Cardiac muscle cell (in vitro differentiated cells and primary cell): ENCODE measurements at regions not wholly inside any gene's neighbourhood (a gene's known extent, or its start where the extent isn't known, plus 50 kb on each side); places are given as distances from the start of the nearest gene placed in this dataset.

Experiments
- DNase-seq, 2 donors: peaks; one replicate each; pipeline versions ENCODE4 v3.0.0 to v3.0.0-alpha.2; 2010 to 2017; ENCODE audit warnings: low read depth in 1 of 2, low spot score in 1 of 2
- H3K27ac ChIP-seq: fragments of 200-600 bp; sonication (generic); 2 replicates; pipeline ENCODE4 v1.5.1; 2016
- H3K27me3 ChIP-seq: fragments of 200-600 bp; sonication (generic); 2 replicates; pipeline ENCODE4 v1.6.0; 2016; ENCODE audit warnings: control low read depth
- H3K36me3 ChIP-seq: fragments of 200-600 bp; sonication (generic); 2 replicates; pipeline ENCODE4 v1.5.1; 2016; ENCODE audit warnings: control low read depth
- H3K4me1 ChIP-seq: fragments of 200-600 bp; sonication (generic); 2 replicates; pipeline ENCODE4 v1.8.1; 2017; ENCODE audit warnings: low read depth, mild to moderate bottlenecking, mixed run types
- H3K4me3 ChIP-seq: fragments of 200-600 bp; sonication (generic); 2 replicates; pipeline ENCODE4 v1.5.1; 2016; ENCODE audit warnings: mild to moderate bottlenecking
- H3K9me3 ChIP-seq: fragments of 200-600 bp; sonication (generic); 2 replicates; pipeline ENCODE4 v1.5.1; 2017; ENCODE audit warnings: low read depth, mild to moderate bottlenecking, control low read depth
- TF ChIP-seq, protein P1 (sequence below): IDR thresholded peaks from 2 replicates; pipeline ENCODE4 v1.5.1; 2012; ENCODE audit warnings: low read depth, mild to moderate bottlenecking, low read length

DNA sequence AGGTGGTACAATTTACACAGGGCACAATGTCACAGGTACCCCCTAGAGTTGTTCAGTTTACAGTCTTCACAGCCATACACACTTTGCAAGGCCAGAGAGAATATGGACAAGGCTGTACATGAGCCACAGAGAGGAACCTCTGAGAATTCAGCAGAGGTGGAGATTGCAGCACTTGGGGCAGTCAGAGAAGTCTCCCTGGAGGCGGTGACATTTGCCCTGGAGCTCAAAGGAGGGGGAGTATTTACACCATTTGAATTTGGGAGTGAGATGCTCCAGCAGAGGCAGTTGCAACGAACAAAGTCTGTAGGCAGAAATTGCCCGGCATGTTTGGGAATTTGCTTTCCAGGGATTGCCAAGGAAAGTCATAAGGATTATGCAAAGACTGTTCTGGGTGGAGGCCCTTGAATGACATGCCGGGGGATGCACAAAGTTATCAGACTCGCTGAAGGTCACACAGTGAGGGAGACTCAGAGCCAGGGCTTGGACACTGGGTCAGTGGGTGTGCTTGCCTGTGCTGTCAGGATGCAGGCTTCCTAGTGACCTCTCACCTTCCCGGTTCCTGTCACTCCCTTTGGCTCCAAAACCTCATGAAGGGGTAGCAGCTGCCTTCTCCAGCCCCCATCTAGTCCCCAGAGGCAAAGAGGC is 160.7 kb upstream of the PCBD1 start:
- Histone ChIP-seq H3K9me3 (no peaks in the 10 kb centered on the region), H3K27ac (no peak overlapping the region), H3K4me3 (no peak overlapping the region), H3K4me1 (peaks cover 15% of the 10 kb centered on the region), H3K36me3 (no peaks in the 10 kb centered on the region), H3K27me3 (no peaks in the 10 kb centered on the region)
- no peak for DNase-seq
- TF ChIP-seq, protein P1, sequence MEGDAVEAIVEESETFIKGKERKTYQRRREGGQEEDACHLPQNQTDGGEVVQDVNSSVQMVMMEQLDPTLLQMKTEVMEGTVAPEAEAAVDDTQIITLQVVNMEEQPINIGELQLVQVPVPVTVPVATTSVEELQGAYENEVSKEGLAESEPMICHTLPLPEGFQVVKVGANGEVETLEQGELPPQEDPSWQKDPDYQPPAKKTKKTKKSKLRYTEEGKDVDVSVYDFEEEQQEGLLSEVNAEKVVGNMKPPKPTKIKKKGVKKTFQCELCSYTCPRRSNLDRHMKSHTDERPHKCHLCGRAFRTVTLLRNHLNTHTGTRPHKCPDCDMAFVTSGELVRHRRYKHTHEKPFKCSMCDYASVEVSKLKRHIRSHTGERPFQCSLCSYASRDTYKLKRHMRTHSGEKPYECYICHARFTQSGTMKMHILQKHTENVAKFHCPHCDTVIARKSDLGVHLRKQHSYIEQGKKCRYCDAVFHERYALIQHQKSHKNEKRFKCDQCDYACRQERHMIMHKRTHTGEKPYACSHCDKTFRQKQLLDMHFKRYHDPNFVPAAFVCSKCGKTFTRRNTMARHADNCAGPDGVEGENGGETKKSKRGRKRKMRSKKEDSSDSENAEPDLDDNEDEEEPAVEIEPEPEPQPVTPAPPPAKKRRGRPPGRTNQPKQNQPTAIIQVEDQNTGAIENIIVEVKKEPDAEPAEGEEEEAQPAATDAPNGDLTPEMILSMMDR: no peak

DNA sequence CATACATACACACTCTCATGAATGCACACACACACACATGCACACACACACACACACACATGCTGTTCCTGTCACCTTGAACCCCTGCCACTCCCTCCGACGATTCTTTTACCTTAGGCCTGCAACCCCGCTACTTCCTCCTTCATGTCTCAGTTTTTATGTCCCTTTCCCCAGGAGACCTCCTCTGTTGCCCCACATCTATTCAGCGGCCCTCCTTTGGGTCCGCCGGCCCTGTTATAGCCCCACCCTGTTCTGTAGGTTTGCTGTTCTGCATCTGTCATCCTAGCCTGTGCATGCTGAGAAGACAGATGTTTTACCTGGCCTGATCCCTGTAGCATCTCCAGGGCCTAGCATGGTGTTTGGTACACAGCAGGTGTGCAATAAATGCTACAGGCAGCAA is 161.6 kb upstream of the PCBD1 start:
- Histone ChIP-seq H3K4me1 (peaks cover 10% of the 10 kb centered on the region), H3K9me3 (no peaks in the 10 kb centered on the region), H3K36me3 (no peaks in the 10 kb centered on the region), H3K27ac (no peak overlapping the region), H3K4me3 (no peak overlapping the region), H3K27me3 (no peaks in the 10 kb centered on the region)
- DNase-seq: no peak
- TF ChIP-seq, protein P1: no peak

DNA sequence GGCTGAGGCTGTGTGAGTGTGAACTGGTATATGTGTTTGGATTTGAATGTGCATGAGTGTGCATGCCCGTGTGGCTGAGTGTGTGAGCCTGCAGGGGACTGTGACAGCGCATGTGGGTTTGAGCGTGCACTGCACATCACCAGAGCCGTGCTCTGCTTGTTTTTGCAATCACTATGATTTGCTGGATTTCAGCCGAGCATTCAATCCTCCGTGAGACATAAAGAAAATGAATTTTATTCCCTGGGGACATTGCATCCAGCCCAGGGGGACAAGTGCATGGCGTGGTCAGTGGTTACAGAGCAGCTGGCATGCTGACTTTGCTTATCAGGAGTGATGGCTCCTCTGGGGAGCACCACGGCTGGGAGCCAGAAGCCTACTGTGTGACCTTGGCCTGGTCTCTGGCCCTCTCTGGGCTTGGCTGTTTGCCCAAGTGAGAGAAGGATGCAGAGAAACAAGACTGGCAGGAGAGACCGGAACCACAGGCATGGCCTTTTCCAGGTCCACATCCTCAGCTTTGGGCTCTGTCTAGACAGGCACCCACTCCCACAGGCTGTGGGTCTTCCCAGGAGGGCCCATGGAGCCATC is 160.2 kb upstream of the UNC5B start:
- Histone ChIP-seq H3K4me1 (no peaks in the 10 kb centered on the region), H3K27me3 (no peaks in the 10 kb centered on the region), H3K27ac (no peak overlapping the region)

DNA sequence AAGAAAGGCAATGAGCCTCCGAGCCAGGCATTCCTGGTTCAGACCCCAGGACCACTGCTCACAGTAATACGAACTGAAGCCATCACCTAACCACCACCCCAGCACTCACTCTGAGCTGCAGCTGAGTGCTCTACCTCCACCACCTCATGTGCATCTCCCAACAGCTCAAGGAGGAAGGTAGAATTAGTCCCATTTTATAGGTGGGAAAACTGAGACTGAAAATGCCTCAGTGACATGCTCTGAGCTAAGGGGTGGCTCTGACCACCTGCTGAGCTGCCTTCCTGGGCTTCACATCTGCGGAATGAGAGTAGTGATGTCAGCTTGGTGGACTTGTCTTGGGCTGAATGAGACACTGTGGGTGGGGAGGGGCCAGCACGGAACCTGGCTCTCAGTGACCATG is 159.7 kb upstream of the UNC5B start:
- H3K27ac ChIP-seq: no peak overlapping the region
- no peaks in the 10 kb centered on the region for H3K4me1 ChIP-seq
- no peak for DNase-seq

More for the DNA sequence above, 160.2 kb upstream of the UNC5B start:
- TF ChIP-seq, protein P1: no peak
- Histone ChIP-seq H3K36me3 (no peaks in the 10 kb centered on the region), H3K9me3 (no peaks in the 10 kb centered on the region), H3K4me3 (no peak overlapping the region)
- no peak for DNase-seq

DNA sequence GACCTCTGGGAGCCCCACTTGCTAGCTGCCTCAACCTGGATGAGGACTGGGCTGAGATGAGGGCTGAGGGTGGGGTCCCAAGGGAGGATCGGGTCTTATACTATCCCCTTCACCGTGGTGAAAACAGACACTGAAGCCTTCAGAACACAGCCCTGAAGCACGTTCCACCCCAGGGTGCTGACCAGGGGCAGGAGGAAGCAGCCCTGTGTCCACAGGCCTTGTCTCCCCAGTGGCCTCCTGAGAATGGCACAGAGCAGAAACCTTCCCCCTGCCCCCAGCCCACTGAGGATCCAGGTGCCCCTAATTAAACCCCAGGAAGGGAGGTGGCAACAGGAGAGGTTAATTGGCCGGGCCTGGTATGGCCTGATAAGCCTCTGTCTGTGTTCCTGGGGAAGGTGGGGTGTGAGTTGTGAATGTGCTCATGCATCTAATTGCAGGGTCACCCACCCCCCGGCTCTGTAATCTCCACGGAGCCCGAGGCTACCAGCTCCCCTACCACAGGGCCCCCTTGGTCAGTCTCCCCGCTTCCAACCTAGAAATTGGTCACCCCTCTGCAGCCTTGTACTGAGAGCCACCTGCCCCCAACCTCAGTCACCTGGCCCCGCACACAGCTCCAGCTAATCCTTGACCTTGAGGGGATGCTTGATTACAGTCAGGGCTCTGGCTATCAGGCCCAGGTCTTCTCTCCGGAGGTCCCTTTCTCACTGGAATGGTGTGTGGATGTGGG is 159.0 kb upstream of the UNC5B start:
- no peak for DNase-seq
- Histone ChIP-seq H3K36me3 (no peaks in the 10 kb centered on the region), H3K27me3 (no peaks in the 10 kb centered on the region), H3K9me3 (no peaks in the 10 kb centered on the region), H3K27ac (peak overlapping the region; percentile 43), H3K4me3 (no peak overlapping the region), H3K4me1 (no peaks in the 10 kb centered on the region)
- TF ChIP-seq, protein P1: no peak

More for the DNA sequence above, 159.7 kb upstream of the UNC5B start:
- TF ChIP-seq, protein P1: no peak
- Histone ChIP-seq H3K4me3 (no peak overlapping the region), H3K9me3 (no peaks in the 10 kb centered on the region), H3K27me3 (no peaks in the 10 kb centered on the region), H3K36me3 (no peaks in the 10 kb centered on the region)
